Renal cortical epithelial cell (primary cell): ENCODE measurements at regions not wholly inside any gene's neighbourhood (a gene's known extent, or its start where the extent isn't known, plus 50 kb on each side); places are given as distances from the start of the nearest gene placed in this dataset.
"Not testable (repeated sequence)": the region's sequence is repeated elsewhere in the genome, so short reads cannot be mapped to it uniquely, and the experiment has no call there.

Experiments
- DNase-seq: peaks from one replicate; pipeline ENCODE4 v3.0.0-alpha.2; 2011; ENCODE audit warnings: low read depth

- DNase-seq: no peak
Observed at GRCh38 chr12:124476011-124476400, 91.4 kb downstream of the NCOR2 start.

GRCh38 chr12:124475295-124476010 lies 92.0 kb downstream of the NCOR2 start:
- DNase-seq: no peak

- DNase-seq: no peak
Observed at GRCh38 chr12:124474709-124475108, 92.7 kb downstream of the NCOR2 start.

- no peak for DNase-seq
Observed at GRCh38 chr12:124472690-124473279, 94.6 kb downstream of the NCOR2 start.

GRCh38 chr12:124471828-124472227 lies 95.6 kb downstream of the NCOR2 start:
- DNase-seq: no peak

GRCh38 chr12:124470806-124471205 lies 96.6 kb downstream of the NCOR2 start:
- no peak for DNase-seq

GRCh38 chr12:124470139-124470538 lies 97.3 kb downstream of the NCOR2 start:
- DNase-seq: no peak

GRCh38 chr12:124469193-124469888 lies 98.1 kb downstream of the NCOR2 start:
- DNase-seq: no peak

- DNase-seq: not testable (repeated sequence)
Observed at GRCh38 chr12:124467549-124467948, 99.9 kb downstream of the NCOR2 start.

- DNase-seq: no peak
Observed at GRCh38 chr12:124466216-124467128, 100.9 kb downstream of the NCOR2 start.

GRCh38 chr12:124465473-124465872 lies 101.9 kb downstream of the NCOR2 start:
- no peak for DNase-seq

GRCh38 chr12:124464830-124465229 lies 102.6 kb downstream of the NCOR2 start:
- no peak for DNase-seq

GRCh38 chr12:124464062-124464461 lies 103.3 kb downstream of the NCOR2 start:
- DNase-seq: no peak

- no peak for DNase-seq
Observed at GRCh38 chr12:124463341-124463921, 104.0 kb downstream of the NCOR2 start.

- no peak for DNase-seq
Observed at GRCh38 chr12:124462750-124463149, 104.7 kb downstream of the NCOR2 start.

GRCh38 chr12:124461851-124462623 lies 105.4 kb downstream of the NCOR2 start:
- no peak for DNase-seq

GRCh38 chr12:124461241-124461673 lies 106.2 kb downstream of the NCOR2 start:
- no peak for DNase-seq

GRCh38 chr12:124460771-124461170 lies 106.6 kb downstream of the NCOR2 start:
- DNase-seq: no peak

- no peak for DNase-seq
Observed at GRCh38 chr12:124459852-124460645, 107.4 kb downstream of the NCOR2 start.
